ENCODE measurements at regions not wholly inside any gene's neighbourhood (a gene's known extent, or its start where the extent isn't known, plus 50 kb on each side); places are given as distances from the start of the nearest gene placed in this dataset.
A peak's percentile ranks its signal among the peaks of the same experiment; 100 is the strongest.

- H2AFZ ChIP-seq = no peak overlapping the region
- no peak overlapping the region for H3K27ac ChIP-seq
- WGBS, 2 experiments (ENCODE audit: low coverage in 1 of 2, low lambda C conversion rate in 2 of 2, missing lambda C conversion rate in 2 of 2) = 18 to 27% methylated on average over 2 of the region's 2 CpGs
- no peaks in the 10 kb centered on the region for H4K20me1 ChIP-seq (ENCODE audit: insufficient read depth)
- H3K4me2 ChIP-seq (ENCODE audit: unreplicated experiment) = no peak overlapping the region
- H3F3A ChIP-seq (ENCODE audit: insufficient read depth) = no peaks in the 10 kb centered on the region
- no peaks in the 10 kb centered on the region for H3K27me3 ChIP-seq (replicated peaks; ENCODE audit: insufficient read depth)
- in situ Hi-C loops (cut with MboI) = no loop called here
- H3K36me3 ChIP-seq (ENCODE audit: low read depth) = no peaks in the 10 kb centered on the region
- no peak overlapping the region for H3K4me3 ChIP-seq
- no peaks in the 10 kb centered on the region for H3K9me2 ChIP-seq (ENCODE audit: insufficient read depth)
- no peak for DNase-seq
- H3K4me1 ChIP-seq (ENCODE audit: insufficient read depth) = no peaks in the 10 kb centered on the region
- no peak overlapping the region for H3K9ac ChIP-seq
- no peaks in the 10 kb centered on the region for H3K9me3 ChIP-seq (ENCODE audit: low read depth)
- TF ChIP-seq EZH2 (IDR thresholded peaks at IDR 0.05; ENCODE audit: insufficient read depth, poor library complexity, severe bottlenecking) = no peak
- TF ChIP-seq EZH2phosphoT487 (IDR thresholded peaks at IDR 0.05; ENCODE audit: insufficient read depth, low read depth) = no peak
- no peaks in the 10 kb centered on the region for H3K79me2 ChIP-seq (ENCODE audit: insufficient read depth)
Measured at GRCh38 chr10:56856569-56856968, 495.5 kb upstream of the ZWINT start.

- no peaks in the 10 kb centered on the region for H3K9me2 ChIP-seq (ENCODE audit: insufficient read depth)
- no peaks in the 10 kb centered on the region for H3K9me3 ChIP-seq (ENCODE audit: low read depth)
- no peaks in the 10 kb centered on the region for H3F3A ChIP-seq (ENCODE audit: insufficient read depth)
- H3K36me3 ChIP-seq (ENCODE audit: low read depth) = no peaks in the 10 kb centered on the region
- no peak overlapping the region for H3K4me3 ChIP-seq
- H3K27ac ChIP-seq = no peak overlapping the region
- H2AFZ ChIP-seq = no peak overlapping the region
- no peaks in the 10 kb centered on the region for H3K4me1 ChIP-seq (ENCODE audit: insufficient read depth)
- in situ Hi-C loops (cut with MboI) = no loop called here
- DNase-seq = no peak
- no peak overlapping the region for H3K4me2 ChIP-seq (ENCODE audit: unreplicated experiment)
- H4K20me1 ChIP-seq (ENCODE audit: insufficient read depth) = no peaks in the 10 kb centered on the region
- 24 to 29% methylated on average over 6 of the region's 6 CpGs for WGBS, 2 experiments (ENCODE audit: low coverage in 1 of 2, low lambda C conversion rate in 2 of 2, missing lambda C conversion rate in 2 of 2)
- no peaks in the 10 kb centered on the region for H3K27me3 ChIP-seq (replicated peaks; ENCODE audit: insufficient read depth)
- no peaks in the 10 kb centered on the region for H3K79me2 ChIP-seq (ENCODE audit: insufficient read depth)
- no peak overlapping the region for H3K9ac ChIP-seq
- TF ChIP-seq EZH2phosphoT487 (IDR thresholded peaks at IDR 0.05; ENCODE audit: insufficient read depth, low read depth) (no peak), EZH2 (IDR thresholded peaks at IDR 0.05; ENCODE audit: insufficient read depth, poor library complexity, severe bottlenecking) (no peak)
Measured at GRCh38 chr10:56844978-56845529, 484.0 kb upstream of the ZWINT start.

- Histone ChIP-seq H4K20me1 (ENCODE audit: insufficient read depth) (no peaks in the 10 kb centered on the region), H3K27ac (no peak overlapping the region), H3K36me3 (ENCODE audit: low read depth) (no peaks in the 10 kb centered on the region), H3F3A (ENCODE audit: insufficient read depth) (no peaks in the 10 kb centered on the region), H3K9me3 (ENCODE audit: low read depth) (peaks cover 3% of the 10 kb centered on the region), H3K4me2 (ENCODE audit: unreplicated experiment) (no peak overlapping the region), H3K9me2 (ENCODE audit: insufficient read depth) (no peaks in the 10 kb centered on the region), H3K27me3 (replicated peaks; ENCODE audit: insufficient read depth) (no peaks in the 10 kb centered on the region), H3K4me3 (no peak overlapping the region), H3K4me1 (ENCODE audit: insufficient read depth) (no peaks in the 10 kb centered on the region), H2AFZ (no peak overlapping the region), H3K79me2 (ENCODE audit: insufficient read depth) (no peaks in the 10 kb centered on the region), H3K9ac (no peak overlapping the region)
- TF ChIP-seq EZH2phosphoT487 (IDR thresholded peaks at IDR 0.05; ENCODE audit: insufficient read depth, low read depth) (no peak), EZH2 (IDR thresholded peaks at IDR 0.05; ENCODE audit: insufficient read depth, poor library complexity, severe bottlenecking) (no peak)
- no peak for DNase-seq
- in situ Hi-C loops (cut with MboI) = no loop called here
Measured at GRCh38 chr10:56836659-56837058, 475.6 kb upstream of the ZWINT start.

- TF ChIP-seq EZH2phosphoT487 (IDR thresholded peaks at IDR 0.05; ENCODE audit: insufficient read depth, low read depth) = no peak
- no peak for TF ChIP-seq EZH2 (IDR thresholded peaks at IDR 0.05; ENCODE audit: insufficient read depth, poor library complexity, severe bottlenecking)
- 9 to 12% methylated on average over 3 of the region's 3 CpGs for WGBS, 2 experiments (ENCODE audit: low coverage in 1 of 2, low lambda C conversion rate in 2 of 2, missing lambda C conversion rate in 2 of 2)
- Histone ChIP-seq H3F3A (ENCODE audit: insufficient read depth) (no peaks in the 10 kb centered on the region), H3K79me2 (ENCODE audit: insufficient read depth) (no peaks in the 10 kb centered on the region), H3K9ac (no peak overlapping the region), H2AFZ (no peak overlapping the region), H3K27ac (no peak overlapping the region), H3K9me2 (ENCODE audit: insufficient read depth) (no peaks in the 10 kb centered on the region), H3K36me3 (ENCODE audit: low read depth) (no peaks in the 10 kb centered on the region), H3K4me3 (no peak overlapping the region), H3K27me3 (replicated peaks; ENCODE audit: insufficient read depth) (no peaks in the 10 kb centered on the region), H3K9me3 (ENCODE audit: low read depth) (peaks cover 3% of the 10 kb centered on the region), H4K20me1 (ENCODE audit: insufficient read depth) (no peaks in the 10 kb centered on the region), H3K4me1 (ENCODE audit: insufficient read depth) (no peaks in the 10 kb centered on the region), H3K4me2 (ENCODE audit: unreplicated experiment) (no peak overlapping the region)
- no peak for DNase-seq
- in situ Hi-C loops (cut with MboI) = no loop called here
Measured at GRCh38 chr10:56831681-56832080, 470.6 kb upstream of the ZWINT start.

- Histone ChIP-seq H3K27me3 (replicated peaks; ENCODE audit: insufficient read depth) (no peaks in the 10 kb centered on the region), H4K20me1 (ENCODE audit: insufficient read depth) (no peaks in the 10 kb centered on the region), H3K4me2 (ENCODE audit: unreplicated experiment) (no peak overlapping the region), H3F3A (ENCODE audit: insufficient read depth) (no peaks in the 10 kb centered on the region), H3K9me3 (ENCODE audit: low read depth) (no peaks in the 10 kb centered on the region), H3K9me2 (ENCODE audit: insufficient read depth) (no peaks in the 10 kb centered on the region), H3K4me3 (no peak overlapping the region), H3K9ac (no peak overlapping the region), H2AFZ (no peak overlapping the region), H3K36me3 (ENCODE audit: low read depth) (no peaks in the 10 kb centered on the region), H3K79me2 (ENCODE audit: insufficient read depth) (no peaks in the 10 kb centered on the region), H3K27ac (no peak overlapping the region), H3K4me1 (ENCODE audit: insufficient read depth) (no peaks in the 10 kb centered on the region)
- peak; percentile 2 for DNase-seq
- in situ Hi-C loops (cut with MboI) = no loop called here
- TF ChIP-seq EZH2phosphoT487 (IDR thresholded peaks at IDR 0.05; ENCODE audit: insufficient read depth, low read depth) (no peak), EZH2 (IDR thresholded peaks at IDR 0.05; ENCODE audit: insufficient read depth, poor library complexity, severe bottlenecking) (no peak)
- 4% methylated on average over 1 of the region's 1 CpG for WGBS, 2 experiments (ENCODE audit: low coverage in 1 of 2, low lambda C conversion rate in 2 of 2, missing lambda C conversion rate in 2 of 2)
Measured at GRCh38 chr10:56823849-56824248, 462.8 kb upstream of the ZWINT start.
